H1 (cell line): ENCODE measurements at regions not wholly inside any gene's neighbourhood (a gene's known extent, or its start where the extent isn't known, plus 50 kb on each side); places are given as distances from the start of the nearest gene placed in this dataset.
A peak's percentile ranks its signal among the peaks of the same experiment; 100 is the strongest.

Source experiments
- CTCF ChIA-PET: fragments of 300-600 bp; sonication (Branson Sonifier 250); formaldehyde crosslinking; loops from one replicate; lab custom pipeline; 2021; ENCODE audit not compliant: partially characterized antibody; lab: Charles Lee
- POLR2A ChIA-PET: fragments of 300-600 bp; sonication (Branson Sonifier 250); formaldehyde crosslinking; loops from one replicate; lab custom pipeline; 2021; ENCODE audit warnings: inconsistent platforms; ENCODE audit not compliant: partially characterized antibody; lab: Charles Lee
- DNase-seq, 2 experiments: peaks; one replicate each; pipeline versions ENCODE4 v3.0.0 to v3.0.0-alpha.2; 2010 to 2022; ENCODE audit warnings: low spot score in 2 of 2, low read depth in 1 of 2, mixed read lengths in 1 of 2
- FAIRE-seq: peaks from 2 replicates; lab custom pipeline; 2011; peaks lifted over from hg19 to GRCh38; lab: Jason Lieb, UNC
- H2AFZ ChIP-seq: 2 replicates; pipeline ENCODE4 v1.8.1; 2012; ENCODE audit warnings: low read length, inconsistent platforms
- H2AK5ac ChIP-seq: 2 replicates; pipeline ENCODE4 v1.6.1; 2013; ENCODE audit warnings: low read depth, low read length
- H2BK120ac ChIP-seq: replicated peaks from 2 replicates; pipeline ENCODE3; 2013; ENCODE audit warnings: low read depth, low read length, inconsistent platforms
- H2BK12ac ChIP-seq: 2 replicates; pipeline ENCODE4 v1.6.1; 2013; ENCODE audit warnings: low read depth, low read length
- H2BK15ac ChIP-seq: 2 replicates; pipeline ENCODE4 v1.6.1; 2013; ENCODE audit warnings: low read length
- H2BK20ac ChIP-seq: 2 replicates; pipeline ENCODE4 v1.6.1; 2013; ENCODE audit warnings: low read length
- H2BK5ac ChIP-seq: 2 replicates; pipeline ENCODE4 v1.6.1; 2013; ENCODE audit warnings: low read depth, low read length
- H3K14ac ChIP-seq: 2 replicates; pipeline ENCODE4 v1.6.1; 2013; ENCODE audit warnings: inconsistent platforms; ENCODE audit not compliant: insufficient read length
- H3K18ac ChIP-seq: 2 replicates; pipeline ENCODE4 v1.6.1; 2013; ENCODE audit warnings: low read length; ENCODE audit errors: extremely low read depth
- H3K23ac ChIP-seq: 2 replicates; pipeline ENCODE4 v1.6.1; 2013; ENCODE audit warnings: inconsistent platforms; ENCODE audit not compliant: insufficient read length
- H3K23me2 ChIP-seq: 2 replicates; pipeline ENCODE4 v1.6.1; 2013; ENCODE audit warnings: low read depth, low read length
- H3K27ac ChIP-seq: 2 replicates; pipeline ENCODE4 v1.6.1; 2011; ENCODE audit warnings: low read depth, low read length, inconsistent platforms
- H3K27me3 ChIP-seq, 4 experiments: replicated peaks in 1 of 4; 1 replicate in 1 of 4; 2 replicates in 3 of 4; pipeline versions ENCODE4 v1.6.1 to v1.8.1; 2011 to 2013; ENCODE audit warnings: low read length in 3 of 4, mild to moderate bottlenecking in 3 of 4, inconsistent platforms in 2 of 4, mixed read lengths in 2 of 4, moderate library complexity in 1 of 4; ENCODE audit not compliant: control insufficient read depth in 3 of 4, insufficient read depth in 3 of 4; ENCODE audit errors: extremely low read depth in 1 of 4
- H3K36me3 ChIP-seq, 4 experiments: 2 replicates each; pipeline versions ENCODE4 v1.6.1 to v1.8.1; 2011 to 2013; ENCODE audit warnings: mild to moderate bottlenecking in 4 of 4, low read length in 3 of 4, moderate library complexity in 2 of 4, control low read depth in 1 of 4, inconsistent platforms in 1 of 4; ENCODE audit not compliant: insufficient read depth in 4 of 4, control insufficient read depth in 2 of 4
- H3K4ac ChIP-seq: replicated peaks from 2 replicates; pipeline ENCODE3; 2013; ENCODE audit warnings: low read length, low read depth, mixed read lengths, inconsistent platforms; ENCODE audit not compliant: insufficient read length
- H3K4me1 ChIP-seq, 4 experiments: replicated peaks in 1 of 4; 1 replicate in 1 of 4; 2 replicates in 3 of 4; pipeline versions ENCODE4 v1.6.1 to v1.8.1; 2011 to 2013; ENCODE audit warnings: low read length in 3 of 4, inconsistent platforms in 2 of 4, mixed read lengths in 1 of 4; ENCODE audit not compliant: insufficient read depth in 4 of 4, control insufficient read depth in 3 of 4
- H3K4me2 ChIP-seq, 2 experiments: 2 replicates each; pipeline versions ENCODE4 v1.6.1 to v1.8.1; 2011 to 2013; ENCODE audit warnings: low read depth in 2 of 2, low read length in 2 of 2, control low read depth in 1 of 2, inconsistent platforms in 1 of 2, mild to moderate bottlenecking in 1 of 2; ENCODE audit not compliant: insufficient read depth in 1 of 2
- H3K4me3 ChIP-seq, 4 experiments: fragments of 200-600, 300-600 bp in 1 of 4; sonication (generic), shearing (Covaris generic), sonication (Bioruptor Twin) in 1 of 4; 2 replicates each; pipeline versions ENCODE4 v1.5.1 to v1.8.1; 2011 to 2016; ENCODE audit warnings: low read length in 4 of 4, low read depth in 3 of 4, control low read depth in 2 of 4, inconsistent platforms in 2 of 4, mild to moderate bottlenecking in 2 of 4, mixed read lengths in 1 of 4, moderate library complexity in 1 of 4; ENCODE audit not compliant: insufficient read depth in 2 of 4; ENCODE audit errors: extremely low read depth in 1 of 4
- H3K56ac ChIP-seq: replicated peaks from 2 replicates; pipeline ENCODE3; 2013; ENCODE audit warnings: low read depth, mild to moderate bottlenecking, mixed read lengths, low read length, inconsistent platforms; ENCODE audit not compliant: insufficient read length
- H3K79me1 ChIP-seq: 2 replicates; pipeline ENCODE4 v1.6.1; 2013; ENCODE audit warnings: low read depth, low read length, control low read depth
- H3K79me2 ChIP-seq, 2 experiments: 2 replicates each; pipeline versions ENCODE4 v1.6.1 to v1.8.1; 2012 to 2013; ENCODE audit warnings: low read length in 2 of 2, mild to moderate bottlenecking in 2 of 2, inconsistent platforms in 1 of 2; ENCODE audit not compliant: insufficient read depth in 2 of 2, control insufficient read depth in 1 of 2
- H3K9ac ChIP-seq, 4 experiments: replicated peaks in 1 of 4; 1 replicate in 1 of 4; 2 replicates in 3 of 4; pipeline versions ENCODE4 v1.6.1 to v1.8.1; 2011 to 2013; ENCODE audit warnings: low read depth in 3 of 4, low read length in 3 of 4, control low read depth in 2 of 4, mild to moderate bottlenecking in 2 of 4, moderate library complexity in 2 of 4, inconsistent platforms in 1 of 4; ENCODE audit errors: extremely low read depth in 1 of 4
- H3K9me3 ChIP-seq, 2 experiments: 2 replicates each; pipeline versions ENCODE4 v1.6.1 to v1.8.1; 2012 to 2013; ENCODE audit warnings: mild to moderate bottlenecking in 2 of 2, moderate library complexity in 2 of 2, control low read depth in 1 of 2, inconsistent platforms in 1 of 2, low read depth in 1 of 2, low read length in 1 of 2, mixed read lengths in 1 of 2; ENCODE audit not compliant: insufficient read depth in 2 of 2
- H4K20me1 ChIP-seq, 2 experiments: replicated peaks in 1 of 2; 2 replicates each; pipeline versions ENCODE3 to v1.8.1; 2011 to 2013; ENCODE audit warnings: inconsistent platforms in 2 of 2, low read length in 2 of 2, mild to moderate bottlenecking in 1 of 2; ENCODE audit not compliant: insufficient read depth in 2 of 2, control insufficient read depth in 1 of 2
- H4K5ac ChIP-seq: 2 replicates; pipeline ENCODE4 v1.6.1; 2013; ENCODE audit warnings: low read length, low read depth, mixed read lengths, inconsistent platforms; ENCODE audit not compliant: insufficient read length
- H4K8ac ChIP-seq: 2 replicates; pipeline ENCODE4 v1.8.0; 2013; ENCODE audit warnings: mild to moderate bottlenecking, moderate library complexity, low read length, inconsistent platforms; ENCODE audit not compliant: insufficient read depth; ENCODE audit errors: extremely low read depth
- H4K91ac ChIP-seq: replicated peaks from 2 replicates; pipeline ENCODE3; 2013; ENCODE audit warnings: low read length, mixed read lengths, inconsistent platforms; ENCODE audit not compliant: insufficient read length
- JUND ChIP-seq: IDR thresholded peaks from 2 replicates; pipeline ENCODE4 v1.6.1; 2011; ENCODE audit warnings: mild to moderate bottlenecking, improper control_type of control experiment, low read length
- SIX5 ChIP-seq: IDR thresholded peaks from 2 replicates; pipeline ENCODE4 v1.6.1; 2011; ENCODE audit warnings: mild to moderate bottlenecking, low read depth, low read length
- WGBS, 2 experiments: shearing (Covaris generic) in 1 of 2; methylation state at CpG; one replicate each; pipeline versions ENCODE4 v1.1.6 to v1.1.7; 2013 to 2015; ENCODE audit warnings: low lambda C conversion rate in 2 of 2, mixed read lengths in 2 of 2, inconsistent platforms in 1 of 2, low coverage in 1 of 2, missing lambda C conversion rate in 1 of 2; ENCODE audit not compliant: insufficient replicate concordance in 2 of 2, insufficient coverage in 1 of 2, insufficient read length in 1 of 2; ENCODE audit errors: extremely low coverage in 1 of 2, missing lambda C conversion rate in 1 of 2; 5-methylcytosine and 5-hydroxymethylcytosine counted together

- H3K9me3 ChIP-seq = no peaks in the 10 kb centered on the region
- CTCF ChIA-PET = interaction anchor here (0.6 to 3.8 kb wide), 3 partner anchors 10 to 346 kb away, joined by 3 to 18 read pairs (median 3); no protein-coding TSS in a partner anchor
- 87% methylated on average over 4 of the region's 4 CpGs; no CpG with 5 or more reads in 1 of the 2 experiments for WGBS, 2 experiments
- no peaks in the 10 kb centered on the region for H3K79me1 ChIP-seq
- no peak overlapping the region for H2AK5ac ChIP-seq
- FAIRE-seq (no peak), DNase-seq (no peak)
- H2BK120ac ChIP-seq = no peak overlapping the region
- H3K27me3 ChIP-seq = no peaks in the 10 kb centered on the region
- H3K36me3 ChIP-seq = no peaks in the 10 kb centered on the region; a peak in 1 of 8 replicates
- H3K4ac ChIP-seq = no peak overlapping the region
- no peak overlapping the region for H3K27ac ChIP-seq
- H4K91ac ChIP-seq = no peak overlapping the region
- H3K23me2 ChIP-seq = no peaks in the 10 kb centered on the region
- H2BK5ac ChIP-seq = no peak overlapping the region
- H2BK15ac ChIP-seq = no peak overlapping the region
- H3K18ac ChIP-seq = no peak overlapping the region
- H3K79me2 ChIP-seq = no peaks in the 10 kb centered on the region
- H2AFZ ChIP-seq = peak overlapping the region; percentile 5; the same call in 1 of the 2 replicates
- no peaks in the 10 kb centered on the region for H4K20me1 ChIP-seq
- H2BK12ac ChIP-seq = no peak overlapping the region
- POLR2A ChIA-PET = no interaction called here
- H3K23ac ChIP-seq = no peak overlapping the region
- H3K56ac ChIP-seq = no peak overlapping the region
- no peak overlapping the region for H3K4me3 ChIP-seq
- no peak overlapping the region for H3K4me2 ChIP-seq
- H4K5ac ChIP-seq = no peak overlapping the region
- no peak overlapping the region for H3K9ac ChIP-seq
- no peak overlapping the region for H4K8ac ChIP-seq
- no peaks in the 10 kb centered on the region for H3K4me1 ChIP-seq
- H3K14ac ChIP-seq = no peak overlapping the region
- H2BK20ac ChIP-seq = no peak overlapping the region
- TF ChIP-seq JUND = no peak
- no peak for TF ChIP-seq SIX5
Observed at GRCh38 chr4:188778905-188779304, 639.7 kb downstream of the TRIML1 start.
